KOPT-K1 (cell line): ENCODE measurements at regions not wholly inside any gene's neighbourhood (a gene's known extent, or its start where the extent isn't known, plus 50 kb on each side); places are given as distances from the start of the nearest gene placed in this dataset.

ENCODE experiments used
- H3K27ac ChIP-seq: fragments of 200-600 bp; sonication (generic); 2 replicates; pipeline ENCODE4 v1.5.1; 2016; ENCODE audit warnings: antibody characterized with exemption, mild to moderate bottlenecking, low read depth, low read length; ENCODE audit not compliant: poor library complexity, severe bottlenecking
- H3K36me3 ChIP-seq: fragments of 200-600 bp; sonication (generic); 2 replicates; pipeline ENCODE4 v1.5.1; 2017; ENCODE audit warnings: antibody characterized with exemption, mild to moderate bottlenecking, low read length, moderate library complexity; ENCODE audit not compliant: insufficient read depth
- H3K9me3 ChIP-seq: fragments of 200-600 bp; sonication (generic); 2 replicates; pipeline ENCODE4 v1.5.1; 2017; ENCODE audit warnings: antibody characterized with exemption, low read length, mild to moderate bottlenecking; ENCODE audit not compliant: insufficient read depth, poor library complexity, severe bottlenecking

- H3K27ac ChIP-seq, result no peak overlapping the region
- no peaks in the 10 kb centered on the region for H3K9me3 ChIP-seq
- H3K36me3 ChIP-seq, result no peaks in the 10 kb centered on the region
These were observed 256.1 kb upstream of the RPL38 start for GRCh38 chr17:73947281-73947965.

GRCh38 chr17:73947966-73948355 is 255.5 kb upstream of the RPL38 start:
- Histone ChIP-seq H3K9me3 (no peaks in the 10 kb centered on the region), H3K36me3 (no peaks in the 10 kb centered on the region), H3K27ac (no peak overlapping the region)

- H3K36me3 ChIP-seq, result no peaks in the 10 kb centered on the region
- H3K27ac ChIP-seq, result no peak overlapping the region
- H3K9me3 ChIP-seq, result no peaks in the 10 kb centered on the region
These were observed 253.4 kb upstream of the RPL38 start for GRCh38 chr17:73949903-73950592.

GRCh38 chr17:73950593-73950914 is 252.9 kb upstream of the RPL38 start:
- Histone ChIP-seq H3K9me3 (no peaks in the 10 kb centered on the region), H3K36me3 (no peaks in the 10 kb centered on the region), H3K27ac (no peak overlapping the region)

GRCh38 chr17:73952082-73952479 is 251.4 kb upstream of the RPL38 start:
- Histone ChIP-seq H3K36me3 (no peaks in the 10 kb centered on the region), H3K27ac (no peak overlapping the region)

GRCh38 chr17:73952480-73953205 is 250.8 kb upstream of the RPL38 start:
- Histone ChIP-seq H3K9me3 (no peaks in the 10 kb centered on the region), H3K27ac (no peak overlapping the region), H3K36me3 (no peaks in the 10 kb centered on the region)

More at GRCh38 chr17:73952082-73952479, 251.4 kb upstream of the RPL38 start:
- no peaks in the 10 kb centered on the region for H3K9me3 ChIP-seq

- H3K9me3 ChIP-seq, result no peaks in the 10 kb centered on the region
- no peak overlapping the region for H3K27ac ChIP-seq
- no peaks in the 10 kb centered on the region for H3K36me3 ChIP-seq
These were observed 250.1 kb upstream of the RPL38 start for GRCh38 chr17:73953206-73954033.

- no peaks in the 10 kb centered on the region for H3K36me3 ChIP-seq
- peaks cover 2% of the 10 kb centered on the region for H3K9me3 ChIP-seq
- no peak overlapping the region for H3K27ac ChIP-seq
These were observed 248.5 kb upstream of the RPL38 start for GRCh38 chr17:73954951-73955350.

- Histone ChIP-seq H3K9me3 (peaks cover 9% of the 10 kb centered on the region), H3K27ac (no peak overlapping the region), H3K36me3 (no peaks in the 10 kb centered on the region)
These were observed 247.9 kb upstream of the RPL38 start for GRCh38 chr17:73955616-73956015.

GRCh38 chr17:73956169-73956568 is 247.3 kb upstream of the RPL38 start:
- no peak overlapping the region for H3K27ac ChIP-seq
- H3K9me3 ChIP-seq, result peaks cover 14% of the 10 kb centered on the region
- H3K36me3 ChIP-seq, result no peaks in the 10 kb centered on the region

- H3K27ac ChIP-seq, result no peak overlapping the region
- peaks cover 18% of the 10 kb centered on the region for H3K9me3 ChIP-seq
- H3K36me3 ChIP-seq, result no peaks in the 10 kb centered on the region
These were observed 246.6 kb upstream of the RPL38 start for GRCh38 chr17:73956595-73957465.

- Histone ChIP-seq H3K27ac (no peak overlapping the region), H3K9me3 (peaks cover 18% of the 10 kb centered on the region), H3K36me3 (no peaks in the 10 kb centered on the region)
These were observed 245.9 kb upstream of the RPL38 start for GRCh38 chr17:73957564-73957963.

GRCh38 chr17:73958453-73958852 is 245.0 kb upstream of the RPL38 start:
- no peak overlapping the region for H3K27ac ChIP-seq
- peaks cover 22% of the 10 kb centered on the region for H3K9me3 ChIP-seq
- H3K36me3 ChIP-seq, result no peaks in the 10 kb centered on the region

- Histone ChIP-seq H3K36me3 (no peaks in the 10 kb centered on the region), H3K27ac (no peak overlapping the region), H3K9me3 (peaks cover 40% of the 10 kb centered on the region)
These were observed 243.0 kb upstream of the RPL38 start for GRCh38 chr17:73960469-73960868.
